SK-N-SH (cell line): ENCODE measurements at regions not wholly inside any gene's neighbourhood (a gene's known extent, or its start where the extent isn't known, plus 50 kb on each side); places are given as distances from the start of the nearest gene placed in this dataset.

ENCODE experiments used
- CTCF ChIA-PET: fragments of 300-600, 350-600 bp; formaldehyde crosslinking; extraction: SDS; loops from one replicate; lab custom pipeline; 2021; lab: Yijun Ruan, JAX
- POLR2A ChIA-PET: fragments of 350-600 bp; sonication (Branson Sonifier 250); formaldehyde crosslinking; extraction: SDS; loops from one replicate; lab custom pipeline; 2020; ENCODE audit warnings: antibody characterized with exemption, inconsistent platforms; lab: Yijun Ruan, JAX
- DNase-seq: peaks from one replicate; pipeline ENCODE4 v3.0.0; 2012
- H2AFZ ChIP-seq: fragments of 200-600 bp; sonication (generic); 2 replicates; pipeline ENCODE4 v1.8.1; 2016; ENCODE audit warnings: antibody characterized with exemption, mild to moderate bottlenecking, low read depth
- H3F3A ChIP-seq: fragments of 200-600 bp; sonication (generic); replicated peaks from 2 replicates; pipeline ENCODE3; 2016; ENCODE audit warnings: antibody characterized with exemption, mild to moderate bottlenecking; ENCODE audit not compliant: insufficient read depth
- H3K27ac ChIP-seq, 2 experiments: fragments of 200-500 bp in 1 of 2; fragments of 200-600 bp in 1 of 2; sonication (Bioruptor generic) in 1 of 2; sonication (generic), shearing (Covaris generic) in 1 of 2; 2 replicates each; pipeline versions ENCODE4 v1.5.1 to v1.6.1; 2014 to 2016; ENCODE audit warnings: low read depth in 2 of 2, inconsistent platforms in 1 of 2, low read length in 1 of 2, mild to moderate bottlenecking in 1 of 2, mixed read lengths in 1 of 2
- H3K27me3 ChIP-seq: fragments of 200-600 bp; sonication (generic), shearing (Covaris generic); 2 replicates; pipeline ENCODE4 v1.6.1; 2016; ENCODE audit warnings: mixed run types; ENCODE audit not compliant: insufficient read depth
- H3K36me3 ChIP-seq, 2 experiments: fragments of 200-500 bp in 1 of 2; fragments of 200-600 bp in 1 of 2; sonication (Bioruptor generic) in 1 of 2; sonication (generic) in 1 of 2; replicated peaks in 1 of 2; 2 replicates each; pipeline versions ENCODE3 to v1.5.1; 2014 to 2016; ENCODE audit warnings: low read length in 1 of 2, mild to moderate bottlenecking in 1 of 2; ENCODE audit not compliant: insufficient read depth in 2 of 2, control insufficient read depth in 1 of 2
- H3K4me1 ChIP-seq, 2 experiments: fragments of 200-500 bp in 1 of 2; fragments of 200-600 bp in 1 of 2; sonication (Bioruptor generic) in 1 of 2; sonication (generic), shearing (Covaris generic) in 1 of 2; 2 replicates each; pipeline versions ENCODE4 v1.5.1 to v1.6.1; 2014 to 2016; ENCODE audit warnings: low read depth in 1 of 2, low read length in 1 of 2, mixed run types in 1 of 2; ENCODE audit not compliant: insufficient read depth in 2 of 2, control insufficient read depth in 1 of 2
- H3K4me2 ChIP-seq: fragments of 200-600 bp; sonication (generic), shearing (Covaris generic); 2 replicates; pipeline ENCODE4 v1.6.1; 2017; ENCODE audit warnings: mixed run types
- H3K4me3 ChIP-seq, 2 experiments: fragments of 200-500 bp in 1 of 2; fragments of 200-600 bp in 1 of 2; sonication (Bioruptor generic) in 1 of 2; sonication (generic), shearing (Covaris generic) in 1 of 2; 2 replicates each; pipeline versions ENCODE4 v1.5.1 to v1.8.1; 2014 to 2016; ENCODE audit warnings: low read depth in 2 of 2, inconsistent platforms in 1 of 2, low read length in 1 of 2, mild to moderate bottlenecking in 1 of 2, mixed read lengths in 1 of 2, moderate library complexity in 1 of 2
- H3K79me2 ChIP-seq: fragments of 200-600 bp; sonication (generic); 2 replicates; pipeline ENCODE4 v1.8.1; 2017; ENCODE audit warnings: mild to moderate bottlenecking; ENCODE audit not compliant: insufficient read depth
- H3K9ac ChIP-seq: fragments of 200-600 bp; sonication (generic); 2 replicates; pipeline ENCODE4 v1.6.1; 2017; ENCODE audit warnings: mixed run types
- H3K9me2 ChIP-seq: fragments of 200-600 bp; sonication (generic); 2 replicates; pipeline ENCODE4 v1.6.1; 2017; ENCODE audit warnings: mixed run types
- H3K9me3 ChIP-seq: fragments of 200-600 bp; sonication (generic); 2 replicates; pipeline ENCODE4 v1.6.1; 2017; ENCODE audit warnings: mixed run types, mild to moderate bottlenecking, moderate library complexity
- H4K20me1 ChIP-seq: fragments of 200-600 bp; sonication (generic); 2 replicates; pipeline ENCODE4 v1.6.1; 2017; ENCODE audit warnings: mild to moderate bottlenecking, mixed run types; ENCODE audit not compliant: insufficient read depth
- CHD2 ChIP-seq: fragments of 150-350 bp; IDR thresholded peaks from 2 replicates; pipeline ENCODE4 v1.6.1; 2018; ENCODE audit warnings: low read length; ENCODE audit not compliant: partially characterized antibody
- ELF1 ChIP-seq: IDR thresholded peaks from 2 replicates; pipeline ENCODE4 v1.4.0; 2012
- EP300 ChIP-seq, 2 experiments: IDR thresholded peaks; 2 replicates each; pipeline versions ENCODE4 v1.4.0 to v1.6.1; 2012; ENCODE audit warnings: borderline replicate concordance in 1 of 2, low read depth in 1 of 2, low read length in 1 of 2
- EZH2phosphoT487 ChIP-seq: fragments of 200-600 bp; sonication (generic); IDR thresholded peaks from 2 replicates; pipeline ENCODE4 v1.6.1; 2017; ENCODE audit warnings: low read depth, mixed run types, mild to moderate bottlenecking, antibody characterized with exemption, moderate library complexity, borderline replicate concordance
- FOXM1 ChIP-seq: IDR thresholded peaks from 2 replicates; pipeline ENCODE4 v1.4.0; 2012; ENCODE audit warnings: low read depth, mild to moderate bottlenecking
- IRF3 ChIP-seq: fragments of 150-350 bp; IDR thresholded peaks from 2 replicates; pipeline ENCODE4 v1.6.1; 2016; ENCODE audit warnings: mild to moderate bottlenecking, low read depth, low read length
- MEF2A ChIP-seq: IDR thresholded peaks from 2 replicates; pipeline ENCODE4 v1.4.0; 2012; ENCODE audit warnings: low read depth, borderline replicate concordance
- NRF1 ChIP-seq: IDR thresholded peaks from 2 replicates; pipeline ENCODE4 v1.6.1; 2012; ENCODE audit warnings: low read depth, mild to moderate bottlenecking, low read length
- RXRA ChIP-seq: IDR thresholded peaks from 2 replicates; pipeline ENCODE4 v1.4.0; 2012; ENCODE audit warnings: low read depth, mild to moderate bottlenecking, borderline replicate concordance
- TAF1 ChIP-seq: IDR thresholded peaks from 2 replicates; pipeline ENCODE4 v1.6.1; 2012; ENCODE audit warnings: low read depth, mild to moderate bottlenecking, low read length, moderate library complexity, borderline replicate concordance
- TEAD4 ChIP-seq: IDR thresholded peaks from 2 replicates; pipeline ENCODE4 v1.4.0; 2012; ENCODE audit warnings: mild to moderate bottlenecking, borderline replicate concordance; ENCODE audit not compliant: insufficient read depth
- USF2 ChIP-seq: fragments of 150-350 bp; IDR thresholded peaks from 2 replicates; pipeline ENCODE4 v1.6.1; 2017; ENCODE audit warnings: antibody characterized with exemption, low read length, low read depth, borderline replicate concordance
- YY1 ChIP-seq: IDR thresholded peaks from 2 replicates; pipeline ENCODE4 v1.4.0; 2012; ENCODE audit warnings: low read depth, mild to moderate bottlenecking
- WGBS: methylation state at CpG from one replicate; pipeline ENCODE4 v1.1.6; 2017; ENCODE audit warnings: low lambda C conversion rate; 5-methylcytosine and 5-hydroxymethylcytosine counted together
- TF ChIP-seq, protein P1 (sequence below): IDR thresholded peaks from 2 replicates; pipeline ENCODE4 v1.4.0; 2012; ENCODE audit warnings: low read depth

GRCh38 chr1:218837051-218837450 lies 336.6 kb upstream of the LYPLAL1 start:
- Histone ChIP-seq H3K27ac (no peak overlapping the region), H3K36me3 (no peaks in the 10 kb centered on the region), H3K4me3 (no peak overlapping the region), H3K27me3 (no peaks in the 10 kb centered on the region), H3K4me2 (no peak overlapping the region), H3F3A (no peaks in the 10 kb centered on the region), H3K9me3 (peaks cover 3% of the 10 kb centered on the region; the same call in 1 of the 2 replicates), H3K9me2 (no peaks in the 10 kb centered on the region), H3K9ac (no peak overlapping the region), H4K20me1 (no peaks in the 10 kb centered on the region), H3K79me2 (no peaks in the 10 kb centered on the region), H3K4me1 (no peaks in the 10 kb centered on the region), H2AFZ (no peak overlapping the region)
- WGBS: 94% methylated on average over 2 of the region's 2 CpGs
- ChIA-PET CTCF (no interaction called here), POLR2A (no interaction called here)
- no peak for DNase-seq
- TF ChIP-seq MEF2A (no peak), TEAD4 (no peak), IRF3 (no peak), USF2 (no peak), CHD2 (no peak), ELF1 (no peak), EP300 (IDR thresholded peaks at IDR 0.05; ENCODE audit: borderline replicate concordance in 1 of 2, low read depth in 1 of 2, low read length in 1 of 2) (no peak), TAF1 (no peak), NRF1 (no peak)

DNA sequence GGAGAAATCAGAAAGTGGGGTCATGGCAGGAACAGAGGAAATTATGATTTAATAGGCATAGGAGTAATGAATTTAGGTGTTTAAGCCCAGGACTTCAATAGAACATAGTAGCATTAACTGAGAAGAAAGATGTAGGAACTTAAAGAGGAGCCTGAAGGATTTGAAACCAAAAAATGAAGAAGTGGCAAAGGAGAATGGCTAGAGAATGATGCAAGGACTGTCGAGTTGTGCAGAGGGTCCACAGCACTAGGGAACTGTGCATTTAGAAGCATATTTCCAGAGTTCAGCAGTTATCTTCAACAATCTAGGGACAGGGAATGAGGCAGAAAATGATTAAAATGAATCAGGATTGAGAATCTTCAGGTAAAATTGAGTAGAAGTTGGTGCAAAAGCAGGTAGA lies 328.1 kb upstream of the LYPLAL1 start:
- no peak overlapping the region for H3K27ac ChIP-seq
- H3K27me3 ChIP-seq: no peaks in the 10 kb centered on the region
- no peaks in the 10 kb centered on the region for H4K20me1 ChIP-seq
- no peaks in the 10 kb centered on the region for H3K9me2 ChIP-seq
- TF ChIP-seq FOXM1 (no peak), RXRA (no peak), EP300 (IDR thresholded peaks at IDR 0.05; ENCODE audit: borderline replicate concordance in 1 of 2, low read depth in 1 of 2, low read length in 1 of 2) (no peak), MEF2A (no peak), TAF1 (no peak), EZH2phosphoT487 (no peak), ELF1 (no peak), USF2 (no peak), YY1 (no peak)
- TF ChIP-seq, protein P1, sequence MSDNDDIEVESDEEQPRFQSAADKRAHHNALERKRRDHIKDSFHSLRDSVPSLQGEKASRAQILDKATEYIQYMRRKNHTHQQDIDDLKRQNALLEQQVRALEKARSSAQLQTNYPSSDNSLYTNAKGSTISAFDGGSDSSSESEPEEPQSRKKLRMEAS: no peak
- H3K4me3 ChIP-seq: no peak overlapping the region
- peaks cover 3% of the 10 kb centered on the region; the same call in 1 of the 2 replicates for H3K9me3 ChIP-seq
- no peaks in the 10 kb centered on the region for H3K79me2 ChIP-seq
- DNase-seq: no peak
- POLR2A ChIA-PET: no interaction called here
- peaks cover 0 to 3% of the 10 kb centered on the region in 2 experiments; a peak in 1 of 4 replicates for H3K4me1 ChIP-seq
- H3K4me2 ChIP-seq: no peak overlapping the region
- H3K36me3 ChIP-seq: no peaks in the 10 kb centered on the region
- CTCF ChIA-PET: interaction anchor here (0.8 kb wide), 1 partner anchor 588 kb away, joined by 3 read pairs; no protein-coding TSS in a partner anchor
- H3F3A ChIP-seq: no peaks in the 10 kb centered on the region
- no peak overlapping the region for H3K9ac ChIP-seq
- 81% methylated on average over 1 of the region's 1 CpG for WGBS
- H2AFZ ChIP-seq: no peak overlapping the region
